IMR-90 (cell line): ENCODE measurements at regions not wholly inside any gene's neighbourhood (a gene's known extent, or its start where the extent isn't known, plus 50 kb on each side); places are given as distances from the start of the nearest gene placed in this dataset.

Experiments used
- CTCF ChIP-seq: conservative IDR thresholded peaks from 2 replicates; pipeline ENCODE4 v1.5.1; 2012; ENCODE audit warnings: mild to moderate bottlenecking, low read depth, low read length, improper control_type of control experiment
- RFX5 ChIP-seq: IDR thresholded peaks from 2 replicates; pipeline ENCODE4 v1.8.0; 2012; ENCODE audit warnings: low read depth, mild to moderate bottlenecking, low read length, moderate library complexity

DNA sequence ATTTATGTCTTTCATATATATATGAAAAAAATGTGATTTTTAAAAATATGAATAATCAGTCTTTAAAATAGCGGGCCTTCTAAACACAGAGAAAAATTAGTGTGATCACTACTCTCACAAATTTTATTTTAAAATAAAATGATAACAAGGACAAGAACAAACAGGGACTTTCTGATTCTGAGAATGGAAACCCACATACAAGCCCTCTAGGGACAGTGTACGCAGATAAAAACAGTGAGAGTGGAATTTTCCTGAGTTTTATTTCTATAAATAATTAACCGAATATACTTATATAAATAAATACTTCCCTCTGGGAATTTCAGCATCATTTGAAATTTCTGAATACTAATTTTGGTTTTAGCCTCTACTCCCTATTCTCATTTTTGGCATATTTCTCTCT is 201.4 kb upstream of the CBLB start:
- TF ChIP-seq RFX5 (no peak), CTCF (no peak)
